ENCODE measurements at regions not wholly inside any gene's neighbourhood (a gene's known extent, or its start where the extent isn't known, plus 50 kb on each side); places are given as distances from the start of the nearest gene placed in this dataset.

GRCh38 chr3:13237776-13238490, 164.7 kb upstream of the IQSEC1 start:
- TF ChIP-seq POLR2A (IDR thresholded peaks at IDR 0.05; ENCODE audit: low read depth, low read length): no peak
- no peak for TF ChIP-seq TAF1 (IDR thresholded peaks at IDR 0.05; ENCODE audit: low read depth, low read length)
